ENCODE measurements at regions not wholly inside any gene's neighbourhood (a gene's known extent, or its start where the extent isn't known, plus 50 kb on each side); places are given as distances from the start of the nearest gene placed in this dataset.
"Not testable (repeated sequence)": the region's sequence is repeated elsewhere in the genome, so short reads cannot be mapped to it uniquely, and the experiment has no call there.

- DNase-seq (ENCODE audit: low spot score): peak; percentile 75
These were observed 196.0 kb downstream of the KLRB1 start for GRCh38 chr12:9411616-9412268.

GRCh38 chr12:9407425-9407748 lies 199.2 kb upstream of the PZP start:
- not testable (repeated sequence) for DNase-seq (ENCODE audit: low spot score)

DNA sequence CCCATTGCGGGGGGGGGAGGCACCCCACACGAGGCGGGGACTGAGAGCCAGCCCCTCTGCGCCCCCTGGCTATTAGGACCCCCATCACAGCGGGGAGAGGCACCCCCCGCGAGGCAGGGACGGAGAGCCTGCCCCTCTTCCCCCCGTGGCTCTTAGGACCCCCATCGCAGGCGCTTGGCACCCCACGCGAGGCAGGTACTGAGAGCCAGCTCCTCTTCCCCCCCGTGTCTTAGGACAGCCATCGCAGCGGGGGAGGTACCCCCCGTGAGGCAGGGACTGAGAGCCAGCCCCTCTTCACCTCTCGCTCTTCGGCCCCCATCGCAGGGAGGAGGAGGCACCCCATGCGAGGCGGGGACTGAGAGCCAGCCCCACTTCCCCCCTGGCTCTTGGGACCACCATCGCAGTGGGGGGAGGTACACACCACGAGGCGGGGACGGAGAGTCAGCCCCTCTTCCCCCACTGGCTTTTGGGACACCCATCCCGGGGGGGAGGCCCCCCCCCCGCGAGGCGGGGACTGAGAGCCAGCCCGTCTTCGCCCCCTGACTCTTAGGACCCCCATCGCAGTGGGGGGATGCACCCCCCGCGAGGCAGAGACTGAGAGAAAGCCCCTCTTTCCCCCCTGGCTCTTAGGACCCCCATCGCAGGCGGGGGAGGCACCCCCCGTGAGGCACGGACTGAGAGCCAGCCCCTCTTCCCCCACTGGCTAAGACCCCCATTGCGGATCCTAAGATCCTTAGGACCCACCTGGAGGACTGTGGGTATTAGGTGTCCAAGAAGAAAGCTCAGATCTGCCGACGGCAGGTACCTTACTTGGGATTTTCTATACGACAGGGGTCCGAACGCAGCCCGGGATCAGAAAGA lies 198.6 kb upstream of the PZP start:
- DNase-seq (ENCODE audit: low spot score): no peak

GRCh38 chr12:9405886-9406563 lies 197.8 kb upstream of the PZP start:
- DNase-seq (ENCODE audit: low spot score): no peak

DNA sequence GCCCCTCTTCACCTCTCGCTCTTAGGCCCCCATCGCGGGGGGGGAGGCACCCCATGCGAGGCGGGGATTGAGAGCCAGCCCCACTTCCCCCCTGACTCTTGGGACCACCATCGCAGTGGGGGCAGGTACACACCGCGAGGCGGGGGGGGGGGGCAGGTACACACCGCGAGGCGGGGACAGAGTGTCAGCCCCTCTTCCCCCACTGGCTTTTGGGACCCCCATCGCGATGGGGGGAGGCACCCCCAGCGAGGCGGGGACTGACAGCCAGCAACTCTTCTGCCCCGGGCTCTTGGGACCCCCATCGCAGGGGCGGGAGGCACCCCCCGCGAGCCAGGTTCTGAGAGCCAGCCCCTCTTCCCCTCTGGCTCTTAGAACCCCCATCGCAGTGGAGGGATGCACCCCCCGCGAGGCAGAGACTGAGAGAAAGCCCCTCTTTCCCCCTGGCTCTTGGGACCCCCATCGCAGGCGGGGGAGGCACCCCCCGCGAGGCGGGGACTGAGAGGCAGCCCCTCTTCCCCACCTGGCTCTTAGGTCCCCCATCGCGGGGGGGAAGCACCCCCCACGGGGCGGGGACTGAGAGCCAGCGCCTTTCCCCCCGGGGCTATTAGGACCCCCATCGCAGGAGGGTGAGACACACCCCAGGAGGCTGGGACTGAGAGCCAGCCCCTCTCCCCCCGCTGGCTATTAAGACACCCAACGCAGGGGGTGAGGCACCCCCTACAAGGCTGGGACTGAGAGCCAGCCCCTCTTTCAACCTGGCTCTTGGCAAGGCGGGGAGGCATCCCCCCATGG lies 196.5 kb upstream of the PZP start:
- DNase-seq (ENCODE audit: low spot score): no peak

DNA sequence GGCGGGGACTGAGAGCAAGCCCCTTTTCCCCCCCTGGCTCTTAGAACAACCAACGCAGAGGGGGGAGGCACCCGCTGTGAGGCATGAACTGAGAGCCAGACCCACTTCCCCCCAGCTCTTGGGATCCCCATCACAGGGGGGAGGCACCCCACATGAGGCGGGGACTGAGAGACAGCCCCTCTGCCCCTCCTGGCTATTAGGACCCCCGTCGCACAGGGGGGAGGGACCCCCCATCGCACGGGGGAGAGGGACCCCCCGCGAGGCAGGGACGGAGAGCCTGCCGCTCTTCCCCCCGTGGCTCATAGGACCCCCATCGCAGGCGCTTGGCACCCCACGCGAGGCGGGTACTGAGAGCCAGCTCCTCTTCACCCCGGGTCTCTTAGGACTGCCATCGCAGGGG lies 195.8 kb upstream of the PZP start:
- no peak for DNase-seq (ENCODE audit: low spot score)

GRCh38 chr12:9402432-9403040 lies 194.3 kb upstream of the PZP start:
- not testable (repeated sequence) for DNase-seq (ENCODE audit: low spot score)

GRCh38 chr12:9396367-9396766 lies 188.2 kb upstream of the PZP start:
- not testable (repeated sequence) for DNase-seq (ENCODE audit: low spot score)

GRCh38 chr12:9395220-9395619 lies 187.0 kb upstream of the PZP start:
- DNase-seq (ENCODE audit: low spot score): not testable (repeated sequence)

DNA sequence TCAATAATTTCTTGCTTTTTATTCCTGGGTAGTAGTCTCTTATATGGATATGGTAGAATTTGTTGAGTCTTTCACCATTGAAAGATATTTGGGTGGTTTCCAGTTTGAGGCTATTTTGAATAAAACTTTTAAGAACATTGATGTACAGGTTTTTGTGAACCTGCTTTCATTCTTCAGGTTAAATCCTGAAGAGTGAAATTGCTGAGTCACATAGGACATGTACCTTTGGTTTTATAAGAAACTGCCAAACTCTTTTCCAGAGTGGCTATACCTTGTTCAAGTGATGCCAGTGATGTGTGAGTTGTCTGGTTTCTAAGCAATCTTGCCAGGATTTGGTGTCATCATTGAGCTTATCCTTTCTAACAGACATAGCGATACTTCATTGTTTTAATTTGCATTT lies 184.6 kb upstream of the PZP start:
- no peak for DNase-seq (ENCODE audit: low spot score)

DNA sequence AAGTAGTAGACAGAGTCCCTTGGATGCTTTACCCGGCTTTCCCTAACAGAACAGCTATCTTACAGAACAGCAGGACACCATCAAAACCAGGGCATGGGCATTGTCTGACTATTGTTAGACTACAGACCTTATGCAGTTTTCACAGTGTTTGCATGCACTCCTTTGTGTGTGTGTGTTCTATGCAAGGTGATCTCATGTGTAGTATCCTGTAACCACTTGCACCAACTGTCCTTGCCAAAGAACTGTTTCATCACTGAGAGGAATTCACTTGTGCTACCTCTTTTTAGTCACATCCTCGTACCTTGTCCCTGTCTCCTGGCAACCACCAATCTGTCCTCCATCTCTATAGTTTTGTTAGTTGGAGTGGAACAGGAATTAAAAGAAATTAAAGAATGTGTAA lies 183.6 kb upstream of the PZP start:
- DNase-seq (ENCODE audit: low spot score): peak; percentile 40

DNA sequence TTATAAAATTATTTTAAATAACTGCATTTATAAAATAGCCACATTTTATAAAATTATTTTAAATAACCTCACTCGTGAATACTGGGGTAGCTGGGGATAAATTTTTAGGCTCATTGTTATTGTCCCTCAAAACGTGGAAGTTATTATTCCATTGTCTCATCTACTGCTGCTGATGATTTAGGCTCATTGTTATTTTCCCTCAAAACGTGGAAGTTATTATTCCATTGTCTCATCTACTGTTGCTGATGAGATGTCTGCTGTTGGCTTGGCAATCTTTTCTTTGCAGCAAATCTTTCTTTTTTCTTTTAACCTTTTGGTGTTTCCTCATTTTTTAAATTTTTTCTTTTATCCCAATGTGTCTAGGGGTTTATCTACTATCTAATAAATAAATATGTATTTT lies 182.6 kb upstream of the PZP start:
- no peak for DNase-seq (ENCODE audit: low spot score)

DNA sequence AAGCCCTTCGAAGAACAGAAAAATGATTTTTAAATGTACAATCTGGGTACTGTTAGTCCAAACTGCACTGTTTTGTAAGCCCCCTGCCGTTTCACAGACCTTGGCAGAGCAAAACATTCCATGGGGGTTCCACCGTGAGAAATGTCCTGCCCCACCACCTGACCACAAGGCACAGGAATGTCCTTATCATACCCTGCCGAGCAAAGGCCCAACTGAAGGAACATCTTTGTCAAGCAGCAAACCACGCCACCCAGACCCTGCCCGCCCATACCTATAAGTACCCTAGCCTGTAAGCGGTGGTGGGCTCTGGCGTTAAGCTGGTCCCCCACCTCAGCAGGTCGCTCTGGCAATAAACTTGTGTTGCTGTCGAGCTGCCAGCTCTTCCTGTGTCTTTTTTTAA lies 181.6 kb upstream of the PZP start:
- DNase-seq (ENCODE audit: low spot score): no peak

GRCh38 chr12:9388379-9388778 lies 180.2 kb upstream of the PZP start:
- DNase-seq (ENCODE audit: low spot score): no peak

GRCh38 chr12:9387450-9387849 lies 179.3 kb upstream of the PZP start:
- DNase-seq (ENCODE audit: low spot score): no peak

DNA sequence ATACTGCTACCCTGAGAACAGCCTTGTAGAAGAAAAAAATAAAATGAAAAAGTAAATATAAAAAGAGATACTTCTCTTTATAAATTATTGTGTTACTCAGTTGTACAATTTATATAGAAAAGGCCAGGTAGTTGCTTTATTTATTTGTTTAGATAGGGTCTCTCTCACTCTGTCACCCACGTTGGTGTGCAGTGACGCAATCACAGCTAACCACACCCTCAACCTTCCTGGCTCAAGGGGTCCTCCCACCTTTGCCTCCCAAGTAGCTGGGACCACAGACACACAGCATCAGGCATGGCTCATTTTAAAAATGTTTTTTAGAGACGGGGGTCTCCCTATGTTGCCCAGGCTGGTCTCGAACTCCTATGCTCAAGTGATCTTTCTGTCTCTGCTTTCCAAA lies 175.4 kb upstream of the PZP start:
- no peak for DNase-seq (ENCODE audit: low spot score)

- DNase-seq (ENCODE audit: low spot score): no peak
These were observed 173.4 kb upstream of the PZP start for GRCh38 chr12:9381619-9382018.

GRCh38 chr12:9380650-9381049 lies 172.5 kb upstream of the PZP start:
- DNase-seq (ENCODE audit: low spot score): no peak

DNA sequence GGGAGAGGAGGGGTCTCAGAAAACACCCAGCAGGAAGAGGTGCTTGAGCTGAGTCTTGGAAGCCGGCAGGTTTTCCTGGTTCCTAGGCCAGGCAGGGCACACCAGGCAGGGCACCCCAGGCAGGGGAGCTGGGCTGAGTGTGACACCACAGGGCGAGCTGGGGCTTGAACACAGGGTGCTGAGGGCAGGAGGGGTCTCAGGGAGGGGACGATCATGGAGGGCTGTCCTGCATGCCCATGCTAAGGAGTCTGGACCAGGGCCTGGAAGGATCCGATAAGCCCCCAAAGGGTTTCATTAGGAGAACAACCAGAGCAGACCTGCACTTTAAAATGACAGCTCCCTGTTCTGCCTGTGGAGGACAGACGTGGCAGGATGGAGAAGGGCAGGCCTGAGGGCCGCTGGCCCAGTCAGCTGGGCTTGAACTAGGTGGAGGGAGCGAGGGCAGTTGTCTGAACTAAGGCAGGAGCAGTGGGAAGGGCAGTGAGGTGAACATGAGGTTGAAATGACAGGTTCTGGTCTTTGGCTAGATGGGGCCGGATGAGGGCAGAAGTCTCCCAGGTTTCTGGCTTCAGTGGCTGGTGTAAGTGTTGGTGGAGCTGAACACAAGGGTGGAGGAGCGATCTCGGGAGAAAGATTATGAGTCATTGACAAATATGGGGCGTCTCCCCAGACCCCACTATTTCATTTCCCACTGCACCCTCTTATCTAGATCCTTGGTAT lies 171.0 kb upstream of the PZP start:
- DNase-seq (ENCODE audit: low spot score): no peak

DNA sequence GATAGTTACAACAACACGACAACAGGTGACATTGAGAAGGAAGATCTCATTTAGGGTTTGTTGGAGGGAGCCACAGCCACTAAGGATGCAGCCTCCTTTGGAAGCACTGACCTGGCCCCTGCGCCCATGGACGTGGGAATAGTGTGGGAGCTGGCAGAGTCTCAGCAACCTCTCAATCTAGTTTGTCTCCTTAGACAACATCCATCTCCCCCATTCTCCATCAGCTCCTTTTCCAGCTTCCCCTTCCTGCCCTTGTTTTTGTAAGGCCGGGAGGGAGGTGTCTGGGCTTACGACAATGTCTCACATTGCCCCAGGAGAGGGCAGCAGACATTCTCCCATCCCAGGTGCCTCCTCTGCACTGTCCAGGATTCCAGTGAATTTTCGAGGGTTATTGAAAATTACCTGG lies 170.2 kb upstream of the PZP start:
- peak; percentile 18 for DNase-seq (ENCODE audit: low spot score)

GRCh38 chr12:9372202-9372601 lies 164.0 kb upstream of the PZP start:
- DNase-seq (ENCODE audit: low spot score): peak; percentile 8

Data from kidney tubule cell (primary cell).